ENCODE measurements at regions not wholly inside any gene's neighbourhood (a gene's known extent, or its start where the extent isn't known, plus 50 kb on each side); places are given as distances from the start of the nearest gene placed in this dataset.

- DNase-seq (ENCODE audit: low spot score), result no peak
Observed at GRCh38 chr18:6465281-6465680, 50.6 kb upstream of the L3MBTL4 start.

GRCh38 chr18:6476190-6476589, 61.5 kb upstream of the L3MBTL4 start:
- DNase-seq (ENCODE audit: low spot score), result peak; percentile 22

GRCh38 chr18:6476880-6477279, 62.2 kb upstream of the L3MBTL4 start:
- DNase-seq (ENCODE audit: low spot score), result no peak

- no peak for DNase-seq (ENCODE audit: low spot score)
Observed at GRCh38 chr18:6478121-6478520, 63.4 kb upstream of the L3MBTL4 start.

GRCh38 chr18:6479699-6480098, 65.0 kb upstream of the L3MBTL4 start:
- DNase-seq (ENCODE audit: low spot score), result no peak

- peak; percentile 15 for DNase-seq (ENCODE audit: low spot score)
Observed at GRCh38 chr18:6482198-6482977, 67.7 kb upstream of the L3MBTL4 start.

- DNase-seq (ENCODE audit: low spot score), result no peak
Observed at GRCh38 chr18:6484659-6485058, 69.9 kb upstream of the L3MBTL4 start.

- no peak for DNase-seq (ENCODE audit: low spot score)
Observed at GRCh38 chr18:6486313-6486712, 71.6 kb upstream of the L3MBTL4 start.

GRCh38 chr18:6486764-6487426, 72.2 kb upstream of the L3MBTL4 start:
- no peak for DNase-seq (ENCODE audit: low spot score)

- no peak for DNase-seq (ENCODE audit: low spot score)
Observed at GRCh38 chr18:6487968-6488367, 73.3 kb upstream of the L3MBTL4 start.

- no peak for DNase-seq (ENCODE audit: low spot score)
Observed at GRCh38 chr18:6488956-6489355, 74.2 kb upstream of the L3MBTL4 start.

- DNase-seq (ENCODE audit: low spot score), result no peak
Observed at GRCh38 chr18:6489977-6490376, 75.3 kb upstream of the L3MBTL4 start.

- no peak for DNase-seq (ENCODE audit: low spot score)
Observed at GRCh38 chr18:6493194-6493593, 78.5 kb upstream of the L3MBTL4 start.

- DNase-seq (ENCODE audit: low spot score), result no peak
Observed at GRCh38 chr18:6495536-6495935, 80.8 kb upstream of the L3MBTL4 start.

GRCh38 chr18:6497543-6497942, 82.8 kb upstream of the L3MBTL4 start:
- DNase-seq (ENCODE audit: low spot score), result no peak

GRCh38 chr18:6498289-6498856, 83.7 kb upstream of the L3MBTL4 start:
- DNase-seq (ENCODE audit: low spot score), result no peak

GRCh38 chr18:6504605-6505497, 90.1 kb upstream of the L3MBTL4 start:
- DNase-seq (ENCODE audit: low spot score), result no peak

GRCh38 chr18:6505498-6505875, 90.8 kb upstream of the L3MBTL4 start:
- no peak for DNase-seq (ENCODE audit: low spot score)

- DNase-seq (ENCODE audit: low spot score), result no peak
Observed at GRCh38 chr18:6509417-6509816, 94.7 kb upstream of the L3MBTL4 start.

GRCh38 chr18:6509832-6510231, 95.1 kb upstream of the L3MBTL4 start:
- no peak for DNase-seq (ENCODE audit: low spot score)

- DNase-seq (ENCODE audit: low spot score), result no peak
Observed at GRCh38 chr18:6520901-6521300, 106.2 kb upstream of the L3MBTL4 start.

GRCh38 chr18:6521803-6522418, 107.2 kb upstream of the L3MBTL4 start:
- no peak for DNase-seq (ENCODE audit: low spot score)
